ENCODE measurements at regions not wholly inside any gene's neighbourhood (a gene's known extent, or its start where the extent isn't known, plus 50 kb on each side); places are given as distances from the start of the nearest gene placed in this dataset.

- no peak for DNase-seq (ENCODE audit: low spot score)
Measured at GRCh38 chr17:69719474-69720048, 305.1 kb downstream of the MAP2K6 start.

DNA sequence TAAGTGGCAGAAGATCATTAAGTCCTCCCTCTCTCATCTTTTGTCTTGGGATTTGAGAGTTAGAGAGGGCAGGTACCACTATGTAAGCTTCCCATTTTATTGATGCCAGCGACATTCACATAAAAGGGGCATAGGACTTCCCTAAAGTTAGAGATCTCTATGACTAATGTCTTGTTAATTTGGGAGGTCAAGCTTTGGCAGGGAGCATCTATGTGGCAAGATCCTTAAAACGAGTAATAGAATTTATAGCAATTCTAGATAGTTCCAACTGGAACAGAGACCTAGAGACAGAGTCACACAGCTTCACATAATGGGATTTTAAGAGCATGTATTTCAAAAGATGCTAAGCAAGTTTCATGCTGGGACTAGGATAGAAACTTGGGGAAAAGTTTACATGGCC is 308.0 kb downstream of the MAP2K6 start:
- no peak for DNase-seq (ENCODE audit: low spot score)

- no peak for DNase-seq (ENCODE audit: low spot score)
Measured at GRCh38 chr17:69723316-69723715, 308.8 kb downstream of the MAP2K6 start.

GRCh38 chr17:69723741-69724140 is 309.2 kb downstream of the MAP2K6 start:
- DNase-seq (ENCODE audit: low spot score), result no peak

GRCh38 chr17:69724238-69724637 is 309.7 kb downstream of the MAP2K6 start:
- no peak for DNase-seq (ENCODE audit: low spot score)

GRCh38 chr17:69725146-69725545 is 310.6 kb downstream of the MAP2K6 start:
- DNase-seq (ENCODE audit: low spot score), result no peak

DNA sequence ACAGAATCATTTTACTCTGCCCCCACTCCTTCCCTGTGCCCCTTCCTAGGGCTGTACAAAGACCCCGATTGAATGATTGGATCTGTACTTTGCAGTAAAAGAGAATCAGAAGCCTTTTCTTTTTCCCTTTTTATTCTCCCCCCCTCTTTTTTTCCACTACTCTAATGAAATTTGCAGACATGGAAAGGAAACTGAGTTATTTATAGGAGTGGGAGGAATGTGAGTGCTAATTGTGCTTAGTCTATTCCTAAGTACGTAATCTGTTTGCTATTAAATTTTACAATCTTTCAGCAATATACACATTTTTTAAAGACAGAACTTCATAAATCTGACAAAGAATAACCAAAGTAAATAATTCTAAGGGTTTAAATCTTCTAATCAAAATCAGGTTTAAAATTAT is 314.3 kb downstream of the MAP2K6 start:
- no peak for DNase-seq (ENCODE audit: low spot score)

- DNase-seq (ENCODE audit: low spot score), result no peak
Measured at GRCh38 chr17:69729944-69730343, 315.4 kb downstream of the MAP2K6 start.

GRCh38 chr17:69732272-69732918 is 317.9 kb downstream of the MAP2K6 start:
- no peak for DNase-seq (ENCODE audit: low spot score)

GRCh38 chr17:69733171-69734012 is 318.9 kb downstream of the MAP2K6 start:
- DNase-seq (ENCODE audit: low spot score), result no peak

GRCh38 chr17:69734656-69735055 is 320.2 kb downstream of the MAP2K6 start:
- no peak for DNase-seq (ENCODE audit: low spot score)

DNA sequence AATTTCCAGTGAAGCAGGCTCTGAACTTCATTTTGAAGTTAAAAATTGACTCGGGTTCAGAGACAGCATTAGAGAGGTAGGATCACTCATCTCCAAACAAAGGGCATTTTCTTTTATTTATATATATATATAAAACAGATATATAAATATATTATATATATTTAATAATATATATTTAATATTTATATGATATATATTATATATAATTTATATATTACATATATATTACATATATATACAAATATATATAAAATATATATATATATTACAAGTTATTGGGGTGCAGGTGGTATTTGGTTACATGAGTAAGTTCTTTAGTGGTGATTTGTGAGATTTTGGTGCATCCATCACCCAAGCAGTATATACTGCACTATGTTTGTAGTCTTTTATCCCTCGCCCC is 320.8 kb downstream of the MAP2K6 start:
- no peak for DNase-seq (ENCODE audit: low spot score)

- no peak for DNase-seq (ENCODE audit: low spot score)
Measured at GRCh38 chr17:69743091-69743490, 328.6 kb downstream of the MAP2K6 start.

- DNase-seq (ENCODE audit: low spot score), result no peak
Measured at GRCh38 chr17:69744512-69745070, 330.1 kb downstream of the MAP2K6 start.

DNA sequence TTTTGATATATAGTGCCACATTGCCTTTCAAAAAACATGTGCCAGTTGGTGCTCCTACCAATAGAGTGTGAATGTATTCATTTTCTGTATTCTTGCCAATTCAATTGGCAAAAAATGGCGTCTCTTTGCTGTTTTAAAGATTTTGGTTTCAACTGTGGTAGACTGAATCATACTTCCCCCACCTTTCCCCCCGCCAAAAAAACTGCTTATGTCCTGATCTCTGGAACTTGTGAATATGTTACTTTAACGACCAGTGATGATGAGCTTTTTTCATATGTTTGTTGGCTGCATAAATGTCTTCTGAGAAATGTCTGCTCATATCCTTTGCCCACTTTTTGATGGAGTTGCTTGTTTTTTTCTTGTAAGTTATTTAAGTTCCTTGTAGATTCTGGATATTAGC is 325.1 kb upstream of the KCNJ16 start:
- no peak for DNase-seq (ENCODE audit: low spot score)

DNA sequence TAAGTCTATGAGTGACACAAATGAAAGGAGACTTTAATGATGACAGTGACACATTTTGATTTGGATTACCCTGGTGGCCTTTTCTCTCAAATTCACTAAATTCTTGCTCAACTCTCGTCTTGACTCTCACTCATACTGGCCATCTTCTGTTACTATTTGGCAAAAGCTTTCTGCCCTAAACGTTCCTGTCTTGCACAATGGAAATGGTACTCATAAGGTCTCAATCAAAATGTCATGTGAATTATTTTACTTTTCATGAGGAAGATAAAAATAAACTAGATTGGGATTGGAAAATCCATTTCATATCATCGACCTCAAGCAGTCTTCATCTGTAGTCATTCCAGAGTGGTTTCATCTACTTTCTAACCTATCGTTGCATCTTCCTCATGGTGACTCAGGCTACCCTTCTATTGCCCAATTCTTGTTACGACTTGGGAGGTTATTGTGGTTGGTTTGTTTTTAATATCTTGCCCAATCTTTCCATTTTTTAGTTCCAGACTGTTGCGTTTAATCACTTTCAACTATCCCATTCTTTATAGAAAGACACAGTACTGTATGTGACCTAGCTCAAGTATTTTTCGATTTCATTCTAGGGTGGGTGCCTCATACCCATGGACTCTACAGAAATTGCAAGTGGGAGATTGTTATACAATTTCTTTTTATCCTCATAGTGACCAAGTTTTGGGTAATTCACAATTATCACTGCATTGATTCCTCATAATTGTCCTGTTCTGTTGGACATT is 317.2 kb upstream of the KCNJ16 start:
- DNase-seq (ENCODE audit: low spot score), result no peak

GRCh38 chr17:69760562-69760961 is 314.5 kb upstream of the KCNJ16 start:
- no peak for DNase-seq (ENCODE audit: low spot score)

GRCh38 chr17:69761011-69761410 is 314.0 kb upstream of the KCNJ16 start:
- DNase-seq (ENCODE audit: low spot score), result no peak

DNA sequence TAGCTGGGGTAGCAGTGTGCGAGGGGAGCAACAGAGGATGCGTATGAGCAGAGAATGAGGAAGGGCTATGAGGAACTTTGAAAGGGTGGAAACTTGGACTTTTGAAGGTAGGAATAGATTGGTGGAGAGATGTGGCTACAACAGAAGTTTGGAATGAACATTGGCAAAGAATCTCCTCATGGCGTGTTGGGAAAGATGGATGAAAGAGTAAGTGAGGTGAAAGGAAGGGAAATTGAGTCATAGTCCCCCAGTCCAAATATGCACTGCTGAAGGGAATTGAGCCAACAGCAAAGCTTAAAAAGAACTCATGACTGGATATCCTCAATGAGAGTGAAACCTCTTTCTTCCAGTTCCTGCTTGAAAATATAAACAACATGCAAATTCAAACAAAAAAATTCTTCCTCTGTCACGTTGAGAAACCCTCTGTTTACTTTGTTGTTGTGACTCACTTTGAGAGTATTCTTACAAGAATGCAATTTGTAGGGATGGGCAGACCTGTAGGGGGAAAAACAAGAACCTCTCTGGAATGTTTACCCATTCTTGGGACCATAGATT is 313.2 kb upstream of the KCNJ16 start:
- DNase-seq (ENCODE audit: low spot score), result no peak

DNA sequence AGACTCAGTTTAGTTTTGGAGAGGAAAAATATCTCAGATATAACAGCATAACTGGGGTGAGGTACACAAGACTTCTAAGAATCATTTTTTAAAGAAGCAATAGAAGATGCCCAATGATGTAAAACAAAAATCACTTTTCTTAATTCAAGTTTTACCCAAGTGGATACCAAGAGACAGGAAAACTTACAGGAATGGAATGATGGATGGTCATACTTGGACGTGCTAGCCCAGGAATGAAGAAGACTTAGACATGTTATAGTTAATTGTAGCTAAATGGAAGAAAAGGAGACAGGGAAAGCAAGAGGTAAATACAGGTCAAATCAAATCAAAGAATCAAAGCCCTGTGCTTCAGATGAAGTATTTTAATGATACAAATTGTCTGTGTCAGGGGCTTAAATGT is 312.7 kb upstream of the KCNJ16 start:
- no peak for DNase-seq (ENCODE audit: low spot score)

DNA sequence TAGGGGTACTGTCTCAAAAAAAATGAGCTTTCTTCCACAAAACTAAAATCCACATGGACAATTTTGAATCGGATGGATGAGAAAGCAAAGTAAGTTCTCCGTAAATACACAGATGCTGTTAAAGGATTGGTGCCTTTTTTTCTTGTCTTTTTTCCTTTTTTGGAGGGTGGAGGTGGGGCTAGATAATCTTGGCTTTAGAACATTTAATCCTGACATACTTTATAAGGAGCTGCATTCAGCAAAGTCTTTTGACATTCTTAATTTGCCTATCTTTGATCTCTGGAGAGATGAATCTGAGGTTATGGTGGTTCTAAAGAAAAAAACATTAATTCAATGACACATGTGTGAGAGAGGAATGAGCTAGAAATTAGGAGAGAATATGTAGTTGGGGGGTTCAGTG is 312.3 kb upstream of the KCNJ16 start:
- DNase-seq (ENCODE audit: low spot score), result no peak

DNA sequence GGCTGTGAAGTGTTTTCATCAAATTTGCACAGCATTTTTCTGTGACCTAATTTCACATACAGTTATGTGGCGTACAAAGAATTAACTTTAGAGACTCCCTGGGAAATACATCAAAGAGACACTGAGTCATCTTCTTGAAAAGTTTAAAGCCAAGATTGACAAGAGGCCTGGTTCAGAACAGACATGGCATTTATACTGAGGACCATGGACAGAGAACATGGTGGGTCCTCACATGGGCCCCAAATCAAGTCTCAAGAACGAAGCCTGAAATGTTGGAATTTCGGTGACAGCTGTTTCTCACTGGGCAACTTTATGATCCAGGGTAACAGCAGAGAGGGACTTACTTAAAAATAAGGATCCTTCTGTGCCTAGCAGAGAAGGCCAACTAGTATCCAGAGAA is 311.5 kb upstream of the KCNJ16 start:
- no peak for DNase-seq (ENCODE audit: low spot score)
